ENCODE measurements at regions not wholly inside any gene's neighbourhood (a gene's known extent, or its start where the extent isn't known, plus 50 kb on each side); places are given as distances from the start of the nearest gene placed in this dataset.
"Not testable (repeated sequence)": the region's sequence is repeated elsewhere in the genome, so short reads cannot be mapped to it uniquely, and the experiment has no call there.

DNA sequence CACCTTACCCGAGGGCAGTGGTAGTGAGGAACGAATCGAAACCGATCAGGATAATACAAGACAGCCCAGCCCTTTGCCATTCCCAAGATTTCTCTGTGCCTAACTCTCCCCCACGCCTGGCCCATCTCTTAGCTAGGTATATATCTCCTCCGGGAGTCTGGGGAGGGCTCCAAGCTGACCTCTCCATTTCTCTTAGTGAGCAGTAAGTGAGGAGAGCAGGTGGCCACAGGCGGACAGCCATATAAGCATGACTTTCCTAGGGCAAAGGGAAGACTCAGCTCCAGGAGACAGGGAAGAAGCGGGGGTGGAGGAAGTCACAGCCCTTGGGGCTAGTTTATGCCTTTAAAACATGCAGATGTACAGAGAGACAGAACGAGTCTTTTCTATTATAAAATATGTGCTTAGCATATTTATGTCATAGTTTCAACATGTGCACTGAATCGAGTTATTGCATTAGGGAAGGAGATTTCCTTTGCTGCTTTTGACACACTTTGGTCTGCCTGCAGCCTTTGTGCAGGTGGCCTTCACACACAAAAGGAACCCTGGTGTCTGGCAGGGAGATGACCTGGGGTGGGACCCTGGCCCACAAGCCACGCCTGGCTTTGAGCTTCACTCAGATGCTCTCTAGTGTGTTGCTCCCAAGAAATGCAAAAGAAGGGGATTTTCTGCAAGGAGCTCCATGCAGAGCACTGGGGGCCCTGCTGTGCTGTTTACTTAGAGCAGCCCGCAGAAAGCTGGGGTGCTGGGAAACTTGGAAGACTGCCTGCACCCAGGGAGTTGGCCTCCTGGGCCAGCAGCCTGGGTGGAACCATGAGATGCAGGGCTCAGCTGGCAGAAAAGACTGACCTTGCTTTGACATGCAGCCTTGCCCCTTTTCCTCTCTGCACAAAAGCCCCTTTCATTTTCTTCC is 613.3 kb downstream of the BCOR start:
- no peak for DNase-seq

DNA sequence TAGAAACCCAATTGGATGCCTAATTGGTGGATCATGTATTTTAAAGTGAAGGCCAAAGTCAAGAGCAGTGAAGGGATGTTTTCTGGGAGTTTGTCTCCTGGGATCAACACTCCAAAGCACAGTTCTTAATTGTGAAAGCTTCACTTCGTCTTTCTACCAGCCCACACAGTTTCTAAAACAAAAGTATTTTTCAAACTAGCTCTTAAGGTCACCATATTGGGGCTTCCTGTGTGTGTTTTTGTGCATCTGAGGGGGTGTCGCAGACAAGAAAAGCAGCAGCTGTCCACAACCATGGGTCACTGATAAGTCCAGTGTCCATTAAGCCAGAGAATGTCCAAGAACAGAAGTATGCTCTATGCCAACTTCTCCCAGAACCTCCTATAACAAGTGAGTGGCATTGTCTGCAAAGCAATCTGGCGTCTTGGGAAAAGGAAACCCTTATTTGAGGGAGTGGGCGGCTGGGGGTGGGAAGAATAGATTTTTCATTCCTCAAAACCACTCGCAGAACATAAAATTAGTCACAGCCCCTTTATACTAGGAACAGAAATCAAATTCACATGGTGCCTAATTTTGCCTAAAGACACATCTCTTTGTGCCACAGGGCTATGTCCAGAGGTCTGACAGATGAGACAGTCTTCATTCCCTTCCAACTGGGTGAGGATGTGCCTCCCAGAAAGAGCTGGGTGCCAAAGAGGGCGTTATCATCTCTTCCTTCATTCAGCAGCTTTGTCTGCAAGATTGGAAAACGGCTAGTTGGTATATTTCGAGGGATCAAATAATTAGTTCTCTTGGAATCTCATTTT is 610.4 kb downstream of the BCOR start:
- no peak for DNase-seq

DNA sequence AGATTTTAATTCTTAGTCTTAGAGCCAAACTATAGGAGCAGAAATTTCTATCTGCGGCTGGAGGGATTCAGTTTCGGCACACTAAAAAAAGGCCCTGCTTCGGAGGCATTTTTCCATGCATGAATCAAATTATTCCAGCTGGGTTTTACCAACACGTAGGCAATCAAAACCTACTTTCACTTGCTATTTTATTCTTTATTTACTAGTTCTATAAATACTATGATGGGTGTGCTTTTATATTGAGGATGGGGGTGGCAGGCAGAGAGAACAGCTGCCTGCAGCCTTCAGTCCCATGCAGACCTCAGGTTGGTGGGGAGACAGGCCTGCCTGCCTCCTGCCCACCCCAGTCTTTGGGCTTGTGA is 609.8 kb downstream of the BCOR start:
- no peak for DNase-seq

DNA sequence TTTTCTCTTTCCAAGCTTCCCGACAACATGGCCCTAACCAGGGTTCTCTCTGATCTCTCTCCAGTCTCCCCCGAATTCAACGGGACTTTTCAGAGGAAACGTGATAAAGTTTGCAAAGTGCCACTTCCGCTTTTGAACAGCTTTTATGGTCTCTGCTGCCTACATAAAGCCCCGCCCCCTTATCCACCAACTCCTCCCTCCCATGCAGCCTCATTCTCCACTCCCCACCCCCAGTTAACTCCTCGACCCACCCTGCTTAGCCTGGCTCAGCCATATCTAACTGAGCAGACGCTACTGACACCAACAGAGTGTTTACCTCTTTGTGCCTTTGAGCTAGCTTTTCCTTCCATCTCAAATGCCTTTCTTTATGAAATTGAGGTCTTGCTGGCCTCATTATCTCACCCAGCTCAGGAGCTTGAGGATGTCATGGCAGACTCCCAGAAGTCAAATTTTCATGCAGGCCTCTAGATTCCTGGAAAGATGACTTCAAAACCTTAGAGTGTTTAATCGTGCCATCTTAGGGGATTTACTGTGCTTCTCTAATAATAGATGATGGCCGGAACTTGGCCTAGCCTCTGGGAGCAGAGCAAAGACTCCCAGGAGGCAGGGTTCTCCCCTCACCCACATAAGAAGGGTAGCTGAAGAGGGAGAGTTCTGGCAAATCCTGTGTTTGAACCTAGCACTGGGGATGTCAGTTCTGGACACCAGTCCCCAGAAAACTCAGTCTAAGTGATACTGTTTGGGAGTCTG is 606.0 kb downstream of the BCOR start:
- DNase-seq: no peak

DNA sequence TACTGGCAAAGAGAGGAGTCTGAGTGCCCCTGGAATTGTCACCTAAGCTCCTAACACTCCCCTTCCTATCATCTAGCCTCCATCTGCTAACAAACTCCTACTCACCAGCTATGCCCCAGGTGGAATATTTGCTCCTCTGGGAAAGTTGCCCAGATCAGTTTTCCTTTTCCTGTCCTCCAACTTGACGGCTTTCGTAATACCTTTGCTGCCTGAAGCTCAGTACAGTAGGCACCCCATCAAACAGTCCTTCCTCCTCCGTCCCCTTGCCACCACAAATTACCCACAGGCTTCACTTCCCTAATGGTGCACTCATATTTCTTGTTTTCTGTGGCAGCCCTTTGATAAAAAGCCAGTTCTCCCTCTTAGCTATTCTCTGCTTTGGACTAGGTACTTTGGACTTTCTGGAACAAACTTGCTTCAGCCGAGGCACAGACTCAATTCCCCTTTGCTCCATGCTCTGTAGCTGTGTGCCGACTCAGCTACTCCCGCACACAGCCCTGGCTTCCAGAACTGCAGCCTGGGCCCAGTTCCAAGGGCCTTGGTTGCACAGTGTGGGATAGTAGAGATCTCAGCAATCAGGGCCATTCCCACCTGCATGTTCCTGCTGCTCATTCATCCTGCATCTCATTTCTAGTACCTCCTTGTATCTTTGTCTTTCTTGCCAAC is 605.1 kb downstream of the BCOR start:
- no peak for DNase-seq

DNA sequence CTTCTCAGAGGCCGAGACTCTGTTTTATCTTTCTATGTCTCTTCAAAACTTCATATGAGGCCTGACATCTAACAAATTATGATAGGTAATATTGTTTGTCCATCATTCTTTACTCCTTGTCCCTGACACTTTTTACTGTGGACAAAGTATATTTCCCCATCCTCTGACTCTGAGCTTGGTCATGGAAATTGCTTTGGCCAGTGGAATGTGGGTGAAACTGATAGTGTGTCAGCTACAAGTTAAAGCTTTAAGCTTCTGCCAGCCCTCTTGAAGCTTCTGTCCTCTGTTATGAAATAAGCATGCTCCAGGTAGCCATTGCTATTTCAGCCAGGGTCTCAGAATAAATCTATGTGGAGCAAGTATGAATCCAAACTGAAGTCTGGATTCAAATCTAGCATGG is 604.6 kb downstream of the BCOR start:
- DNase-seq: no peak

DNA sequence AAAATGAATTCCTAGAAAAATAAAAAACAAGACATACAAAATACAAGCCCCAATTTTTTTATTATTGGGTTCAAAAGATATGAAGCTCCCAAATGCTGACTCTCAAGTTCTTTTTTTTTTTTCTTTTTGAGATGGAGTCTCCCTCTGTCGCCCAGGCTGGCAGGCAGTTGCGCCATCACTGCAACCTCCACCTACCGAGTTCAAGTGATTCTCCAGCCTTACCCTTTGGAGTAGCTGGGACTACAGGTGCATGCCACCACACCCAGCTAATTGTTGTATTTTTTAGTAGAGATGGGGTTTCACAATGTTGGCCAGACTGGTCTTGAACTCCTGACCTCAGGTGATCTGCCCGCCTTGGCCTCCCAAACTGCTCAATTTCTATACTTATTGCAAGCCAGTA is 600.6 kb downstream of the BCOR start:
- DNase-seq: not testable (repeated sequence)

DNA sequence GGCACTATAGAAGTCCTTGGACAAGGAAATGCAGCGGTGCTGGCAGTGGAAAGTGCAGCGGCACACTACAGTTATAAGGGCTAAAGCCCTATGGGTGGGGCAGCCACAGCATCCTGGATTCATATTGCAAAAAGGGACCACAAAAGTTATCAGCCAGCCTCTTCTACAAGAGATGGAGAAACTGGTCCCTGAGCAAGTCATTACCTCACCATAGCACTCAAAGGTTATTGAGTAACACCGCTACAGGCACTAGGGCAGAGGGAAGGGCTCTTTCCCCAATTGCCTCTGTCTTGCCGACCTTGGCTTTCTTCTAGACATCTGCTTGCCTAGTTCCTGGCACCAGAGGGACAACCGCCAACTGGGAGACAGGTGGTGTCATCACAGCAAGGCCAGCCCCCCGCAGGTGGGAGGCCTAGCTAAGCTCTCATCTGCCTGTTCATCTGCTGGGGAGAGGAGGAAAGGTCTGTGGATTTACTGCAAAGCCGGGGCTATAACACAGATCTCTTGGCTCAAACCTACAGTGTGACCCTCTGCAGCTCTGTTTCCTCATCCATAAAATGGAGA is 600.0 kb downstream of the BCOR start:
- no peak for DNase-seq

DNA sequence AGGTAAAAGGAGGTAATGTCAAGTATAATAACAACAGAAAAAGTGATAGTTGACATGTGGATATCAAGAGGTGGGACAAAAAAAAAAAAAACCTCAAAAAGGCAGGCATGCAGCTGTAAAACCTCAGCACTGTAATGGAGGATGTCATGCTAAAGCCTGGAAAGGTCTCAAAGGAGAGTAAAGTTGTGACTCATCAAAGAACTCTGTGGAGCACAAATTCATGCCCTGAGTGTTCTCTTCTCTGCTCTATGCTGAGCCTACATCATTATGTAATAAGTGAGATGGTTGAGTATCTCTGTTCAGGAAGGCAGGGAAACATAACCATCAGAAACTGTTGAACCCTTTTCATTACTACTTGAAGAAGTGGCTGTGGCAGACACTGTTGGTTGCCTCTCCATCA is 597.8 kb downstream of the BCOR start:
- DNase-seq: peak; percentile 69

DNA sequence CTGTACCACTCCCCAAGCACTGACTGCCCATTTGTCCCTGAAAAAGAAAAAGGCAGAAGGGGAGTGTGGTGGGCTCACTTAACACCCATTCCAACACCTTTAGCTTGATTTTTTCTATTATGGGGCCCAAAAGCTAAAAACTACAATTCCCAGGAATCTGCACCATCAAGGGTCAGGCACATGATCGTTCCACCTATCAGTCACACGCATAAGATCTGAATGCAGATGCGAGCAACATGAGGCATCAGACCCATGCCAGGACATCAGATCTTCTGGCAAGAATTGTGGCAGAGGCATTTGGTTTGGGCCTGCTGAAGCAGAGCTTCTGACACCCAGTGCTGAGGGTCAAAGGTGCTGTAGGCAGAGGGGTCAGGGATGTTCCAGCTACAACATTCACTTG is 595.9 kb downstream of the BCOR start:
- no peak for DNase-seq

DNA sequence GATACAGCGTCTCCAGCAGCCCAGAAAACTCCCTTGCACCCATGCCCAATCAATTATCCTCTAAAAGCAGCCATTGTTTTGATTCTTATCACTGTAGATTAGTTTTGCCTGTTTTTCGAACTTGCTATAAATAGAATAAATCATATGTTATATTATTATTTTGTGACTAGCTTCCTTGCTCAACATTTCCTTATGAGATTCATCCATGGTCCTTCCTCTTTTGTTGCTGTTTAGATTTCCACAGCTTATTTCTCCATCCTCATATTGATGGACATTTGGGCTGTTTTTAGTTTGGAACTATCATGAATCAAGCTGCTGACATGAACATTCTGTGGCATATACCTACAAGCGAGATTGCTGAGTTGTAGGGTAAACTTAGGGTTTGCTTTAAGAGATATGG is 595.3 kb downstream of the BCOR start:
- DNase-seq: no peak

DNA sequence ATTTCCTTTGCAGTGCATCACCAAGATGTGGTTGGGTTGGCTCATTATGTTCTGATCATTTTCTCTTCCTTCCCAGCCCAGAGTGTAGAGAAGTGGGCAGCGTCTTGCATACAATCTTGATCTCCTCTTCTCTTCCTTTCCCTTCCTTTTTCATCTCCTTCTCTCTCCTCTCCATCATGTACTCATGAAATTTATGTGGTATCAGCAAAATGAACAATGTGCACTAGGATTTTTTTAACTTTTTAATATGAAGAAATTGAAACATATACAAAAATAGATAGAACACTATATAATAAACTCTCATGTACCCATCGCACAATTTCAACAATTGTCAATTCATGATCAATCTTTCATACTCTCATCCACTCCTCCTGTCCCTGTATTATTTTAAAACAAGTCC is 593.5 kb downstream of the BCOR start:
- DNase-seq: no peak

DNA sequence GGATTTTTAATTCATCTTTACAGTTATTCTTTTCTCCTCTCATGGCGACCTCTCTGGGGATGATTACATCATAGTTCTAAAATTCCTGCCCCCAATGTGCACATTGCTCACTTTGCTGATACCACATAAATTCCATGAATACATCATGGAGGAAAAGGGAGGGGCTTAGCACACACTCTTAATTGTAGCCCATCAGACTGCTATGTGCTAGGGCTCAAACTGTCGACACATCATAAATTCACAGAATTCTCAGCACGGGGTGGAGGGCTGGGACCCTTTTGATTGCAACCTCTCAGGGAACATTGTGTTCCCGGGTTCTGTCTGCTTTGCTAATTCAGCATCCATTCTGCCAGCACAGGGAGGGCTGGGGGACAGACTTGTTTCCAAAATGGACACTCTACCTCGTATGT is 592.9 kb downstream of the BCOR start:
- DNase-seq: peak; percentile 65

DNA sequence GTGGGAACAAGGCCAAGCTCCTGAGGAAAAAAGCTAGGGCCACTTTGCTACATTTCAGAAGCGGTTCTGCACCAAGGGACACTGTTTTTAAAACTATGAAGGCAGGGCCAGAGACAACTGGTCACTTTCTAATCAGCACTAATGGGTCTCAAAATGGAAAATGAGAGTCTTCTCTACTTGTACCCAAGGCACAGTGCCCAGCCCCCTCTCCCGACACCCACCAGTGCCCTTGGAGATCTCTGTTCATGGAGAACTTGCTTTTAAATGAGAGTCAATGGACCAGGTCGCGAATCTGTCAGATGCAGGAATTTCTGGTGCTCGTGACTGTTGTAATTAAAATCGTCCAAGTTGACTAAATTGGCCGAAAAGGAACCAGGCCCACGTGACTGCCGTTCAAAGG is 591.6 kb downstream of the BCOR start:
- no peak for DNase-seq

DNA sequence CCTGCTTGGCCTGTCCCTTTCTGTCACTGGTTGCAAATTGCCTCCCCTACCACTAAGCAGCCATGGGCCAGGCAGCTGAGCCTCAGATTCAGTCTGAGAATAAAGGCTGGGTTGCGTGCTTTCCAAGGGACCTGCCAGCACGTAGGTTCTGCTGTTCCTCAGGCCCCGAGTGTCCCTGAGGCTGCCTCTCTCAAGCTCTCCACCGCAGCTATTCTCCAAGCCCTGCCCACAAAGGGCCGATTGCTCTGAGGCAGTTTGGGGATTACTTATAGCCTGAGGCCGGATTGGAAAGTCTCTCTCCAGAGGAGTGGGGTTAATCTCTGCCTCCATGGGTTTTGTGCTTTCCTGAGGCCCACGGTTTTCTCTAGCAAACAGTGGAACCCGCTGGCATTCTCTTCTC is 590.7 kb downstream of the BCOR start:
- no peak for DNase-seq

DNA sequence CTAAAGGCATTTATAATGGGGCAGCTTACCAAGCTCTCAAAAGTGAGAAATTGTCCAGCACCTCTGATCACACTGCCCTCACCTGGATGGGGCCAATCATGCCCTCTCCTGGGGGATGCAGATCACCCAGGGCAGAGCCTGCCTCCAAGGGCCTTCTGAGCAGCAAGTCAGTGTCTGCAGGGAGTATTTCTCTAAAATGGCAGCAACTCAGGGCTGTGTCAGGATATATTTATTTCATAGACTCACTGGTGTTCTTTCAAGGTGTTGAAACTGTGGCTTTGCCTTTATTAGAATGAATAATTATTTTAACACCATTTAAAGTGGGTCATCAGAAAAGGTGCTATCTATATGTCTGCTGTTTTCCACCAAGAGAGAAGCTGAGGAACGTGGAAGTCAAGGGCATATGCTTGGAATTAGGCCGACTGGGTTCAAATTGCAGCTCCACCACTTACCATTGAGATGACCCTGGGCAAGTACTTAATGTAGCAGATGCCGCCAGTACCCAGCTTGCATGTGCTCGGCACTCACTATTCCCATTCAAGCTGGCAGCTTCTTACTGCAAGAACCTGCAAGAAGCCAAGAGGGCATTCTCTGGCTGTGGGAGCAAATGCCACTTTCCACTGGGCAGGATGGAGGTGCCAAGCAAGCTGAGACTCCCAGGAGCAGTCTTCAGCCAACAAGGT is 590.0 kb downstream of the BCOR start:
- DNase-seq: no peak

DNA sequence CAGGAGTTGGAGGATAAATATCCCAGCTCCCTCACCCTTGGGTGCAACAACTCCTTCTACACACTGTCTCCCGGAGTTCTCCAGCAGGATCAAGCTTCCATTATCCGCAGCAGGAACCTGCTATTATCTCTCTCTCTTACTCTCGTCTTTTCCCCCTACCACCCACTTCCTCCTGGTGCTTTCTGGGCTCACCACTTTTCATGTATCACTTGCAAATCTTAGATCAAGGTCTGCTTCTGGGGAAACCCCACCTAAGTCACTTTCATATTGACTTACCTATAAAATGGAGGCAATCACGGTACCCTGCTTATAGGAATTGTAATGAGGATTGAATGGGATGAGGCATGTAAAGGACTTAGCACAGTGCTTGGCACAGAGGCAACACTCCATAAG is 589.5 kb downstream of the BCOR start:
- no peak for DNase-seq

DNA sequence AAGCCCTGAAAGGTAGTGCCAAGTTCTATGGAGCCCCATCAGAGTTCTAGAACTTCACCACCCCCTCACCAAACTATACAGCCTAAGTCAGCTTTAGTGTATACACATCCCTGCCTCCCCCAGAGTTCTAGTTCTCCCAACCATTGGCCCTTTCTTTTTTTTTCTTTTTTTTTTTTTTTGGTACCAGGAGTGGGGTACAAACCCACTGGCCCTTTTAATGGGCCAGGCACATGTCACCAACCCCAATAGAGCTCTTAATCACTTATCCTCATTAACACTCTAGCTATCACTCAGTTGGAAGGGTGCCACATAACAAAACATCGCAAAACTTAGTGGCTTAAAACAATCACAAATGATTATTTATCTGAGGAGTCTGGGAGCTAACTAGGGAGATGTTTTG is 588.6 kb downstream of the BCOR start:
- no peak for DNase-seq

DNA sequence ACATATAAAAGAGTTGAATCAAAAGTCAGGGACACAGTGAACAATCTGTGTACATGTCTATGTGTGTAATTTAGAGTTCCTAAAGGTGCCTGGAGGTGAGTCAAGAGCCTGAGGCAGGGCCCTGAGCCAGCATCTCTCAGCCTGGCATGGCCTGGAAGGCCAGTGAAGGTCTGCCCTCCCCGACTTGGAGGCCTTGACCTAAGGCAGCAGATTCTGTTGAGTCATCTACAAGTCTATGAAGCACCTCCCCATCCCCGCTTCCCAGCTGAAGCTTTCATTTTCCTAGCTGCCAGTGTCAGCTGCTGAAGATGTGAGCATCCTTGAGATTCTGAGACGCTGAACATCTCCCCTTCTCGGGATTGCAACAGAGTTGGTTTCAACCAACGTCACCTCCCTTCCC is 583.9 kb downstream of the BCOR start:
- DNase-seq: no peak

DNA sequence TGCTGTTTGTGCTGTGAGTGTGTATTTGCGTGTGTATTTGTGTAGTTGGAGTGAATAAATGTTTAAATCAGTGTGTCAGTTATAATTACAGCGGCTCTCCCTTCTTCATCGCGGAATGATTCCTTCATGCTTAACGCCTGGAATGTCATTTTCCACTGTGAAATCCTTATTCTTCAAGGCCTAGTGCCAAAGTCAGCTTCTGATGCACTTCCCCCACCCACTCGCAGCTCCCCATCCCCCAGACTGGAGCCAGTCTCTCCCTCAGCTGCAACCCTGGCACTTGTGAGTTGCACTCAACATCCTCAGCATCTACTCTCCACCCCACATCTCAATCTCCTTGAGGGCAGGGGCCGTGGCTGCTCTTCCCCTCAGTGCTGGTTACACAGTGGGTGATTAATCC is 583.0 kb downstream of the BCOR start:
- peak; percentile 40 for DNase-seq

DNA sequence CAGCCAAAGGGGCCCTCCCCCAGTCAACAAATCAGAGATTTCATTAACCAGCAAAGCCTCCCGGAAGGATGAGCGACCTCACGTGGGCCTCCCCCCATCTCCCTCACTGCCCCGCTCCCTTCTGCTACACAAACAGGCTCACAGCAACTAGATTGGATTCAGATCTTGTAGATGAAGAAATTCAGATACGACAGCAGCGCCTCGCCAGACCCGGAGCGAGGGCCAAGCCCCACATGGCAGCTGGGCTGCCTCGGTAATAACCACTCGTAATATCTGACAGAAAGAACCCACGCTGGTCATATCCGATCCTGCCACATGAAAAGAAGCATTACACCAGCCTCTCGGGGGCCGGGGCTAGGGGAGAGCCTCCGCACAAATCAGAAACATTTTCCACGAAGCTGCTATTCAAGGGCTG is 581.3 kb downstream of the BCOR start:
- no peak for DNase-seq

DNA sequence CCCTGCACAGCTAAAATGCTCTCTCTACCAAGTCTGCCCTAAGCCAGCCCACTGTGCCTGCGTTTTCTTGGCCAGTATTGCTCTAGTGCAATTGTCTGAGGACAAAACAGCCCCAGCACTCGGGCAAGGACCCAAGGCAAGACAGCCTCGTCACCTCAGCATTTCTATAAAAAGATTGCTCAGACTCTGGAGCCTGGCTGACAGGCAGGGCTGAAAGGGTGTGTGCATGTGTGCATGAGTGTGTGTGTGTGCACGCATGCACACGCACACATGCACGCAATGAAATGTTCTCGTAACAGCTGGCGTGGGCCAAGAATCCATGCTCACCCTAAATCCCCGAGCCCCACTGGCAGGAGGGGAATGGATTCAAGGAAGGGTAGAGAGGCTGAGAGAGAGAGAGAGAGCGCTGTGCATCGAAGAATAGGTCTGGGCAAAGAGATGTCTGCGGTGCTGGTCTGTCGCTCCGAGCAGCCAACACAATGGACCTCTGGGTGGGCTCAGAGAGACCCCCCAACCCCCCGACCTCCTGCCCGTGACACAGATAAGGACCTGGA is 579.2 kb downstream of the BCOR start:
- DNase-seq: peak; percentile 15
